Heart left ventricle (tissue), 16 donors: ENCODE measurements at regions not wholly inside any gene's neighbourhood (a gene's known extent, or its start where the extent isn't known, plus 50 kb on each side); places are given as distances from the start of the nearest gene placed in this dataset.
"Not testable (repeated sequence)": the region's sequence is repeated elsewhere in the genome, so short reads cannot be mapped to it uniquely, and the experiment has no call there.

Experiments used
- ATAC-seq, 4 donors: fragments of 200-7000 bp; cut with Tn5 transposase; one replicate each; pipeline ENCODE4 v1.9.1; 2020 to 2022; ENCODE audit warnings: moderate library complexity in 4 of 4, mild to moderate bottlenecking in 3 of 4, moderate number of reproducible peaks in 1 of 4
- DNase-seq, 5 donors: peaks; one replicate each; pipeline ENCODE4 v3.0.0-alpha.2; 2020
- H3K27ac ChIP-seq, 12 donors: fragments of 200-600 bp; sonication (generic) in 4 of 12; one replicate each; pipeline versions ENCODE4 v1.5.0 to v1.8.0; 2016 to 2022; ENCODE audit warnings: mild to moderate bottlenecking in 2 of 12
- H3K27me3 ChIP-seq, 9 donors: fragments of 200-600 bp; sonication (generic) in 2 of 9; one replicate each; pipeline versions ENCODE4 v1.5.1 to v1.8.0; 2016 to 2022; ENCODE audit warnings: mild to moderate bottlenecking in 3 of 9
- H3K36me3 ChIP-seq, 9 donors: fragments of 200-600 bp; sonication (generic) in 2 of 9; one replicate each; pipeline versions ENCODE4 v1.5.0 to v1.8.0; 2018 to 2022; ENCODE audit warnings: mild to moderate bottlenecking in 2 of 9
- H3K4me1 ChIP-seq, 12 donors: fragments of 200-600 bp; sonication (generic) in 4 of 12; one replicate each; pipeline versions ENCODE4 v1.5.0 to v1.8.0; 2016 to 2022; ENCODE audit warnings: mild to moderate bottlenecking in 3 of 12
- H3K4me3 ChIP-seq, 12 donors: fragments of 200-600 bp; sonication (generic) in 4 of 12; one replicate each; pipeline versions ENCODE4 v1.5.0 to v1.8.0; 2017 to 2022; ENCODE audit warnings: mild to moderate bottlenecking in 9 of 12, moderate library complexity in 4 of 12
- H3K9me3 ChIP-seq, 12 donors: fragments of 200-600 bp; sonication (generic) in 4 of 12; one replicate each; pipeline versions ENCODE4 v1.5.0 to v1.8.0; 2016 to 2022; ENCODE audit warnings: mild to moderate bottlenecking in 1 of 12
- CTCF ChIP-seq, 12 donors: fragments of 200-600 bp; sonication (generic) in 4 of 12; IDR thresholded peaks; one replicate each; pipeline versions ENCODE4 v1.5.0 to v1.8.0; 2018 to 2022; ENCODE audit warnings: antibody characterized with exemption in 12 of 12, mild to moderate bottlenecking in 5 of 12
- POLR2A ChIP-seq, 2 donors: fragments of 450-650 bp; IDR thresholded peaks; one replicate each; pipeline ENCODE4 v1.6.1; 2017; ENCODE audit warnings: antibody characterized with exemption in 2 of 2, mild to moderate bottlenecking in 2 of 2, moderate library complexity in 2 of 2
- WGBS, 4 donors: extraction: QIAGEN DNeasy Blood & Tissue Kit in 2 of 4; methylation state at CpG; one replicate each; pipeline versions ENCODE4 v1.1.5 to v1.1.7; 2013 to 2018; 5-methylcytosine and 5-hydroxymethylcytosine counted together
- intact Hi-C, 10 donors: fragments of 100-400 bp; cut with DNase I; formaldehyde crosslinking; loops; one replicate each; pipeline versions ENCODE4 v1.11.1 to v1.14.2; 2022
- donor health status: ischemic (EF 13 %, LVEDD 7.1; RV severe dilation, severe dysfunction).
- donor health status: healthy with polysubstance abuse.
- donor health status: DM: no; HTN: yes; CAD: no.
- donor health status: DM: no; HTN: no; CAD: no.
- donor health status: ischemic (EF 25% LVEDD 6.9; RV normal size, moderate dysfunction).
- donor health status: ischemic (EF 25% LVEDD 5.7; RV mildly dilated, moderate dysfunction).
- donor health status: healthy.
- donor health status: DM: yes; HTN: yes; CAD: no.
- donor health status: ischemic (EF 35%, LVEDD 5.7; RV mildly dilated, moderate dysfunction).
- donor health status: nonischemic (EF 11% LVEDD 7.7; RV severe dilation, severe dysfunction).
- donor health status: DM: yes; HTN: yes; CAD: no.
- donor health status: PGD.
- donor health status: ischemic (EF 29% LVEDD 5.4; RV normal size, mild dysfunction).
- donor health status: nonischemic (EF 23%, LVEDD 6.1; RV moderate dilation, normal function).

GRCh38 chrX:739611-740010 is 109.0 kb downstream of the SHOX start:
- 72 to 76% (median 73%) methylated on average over 10 of the region's 10 CpGs for WGBS, 4 donors
- Histone ChIP-seq H3K36me3 (no peaks in the 10 kb centered on the region), H3K9me3 (peaks cover 0 to 10% (median 0%) of the 10 kb centered on the region in 12 donors), H3K4me3 (no peak overlapping the region), H3K4me1 (no peaks in the 10 kb centered on the region), H3K27me3 (no peaks in the 10 kb centered on the region), H3K27ac (no peak overlapping the region)
- DNase-seq (no peak), ATAC-seq (no peak)
- intact Hi-C loops: no loop called here
- no peak for TF ChIP-seq POLR2A (IDR thresholded peaks at IDR 0.05)
- no peak for TF ChIP-seq CTCF (IDR thresholded peaks at IDR 0.05)

- ATAC-seq, H3K4me3 ChIP-seq, intact Hi-C loops, H3K4me1 ChIP-seq, H3K36me3 ChIP-seq, DNase-seq, H3K27me3 ChIP-seq, H3K27ac ChIP-seq, H3K9me3 ChIP-seq: not testable (repeated sequence)
- 77 to 99% (median 87%) methylated on average over 3 of the region's 3 CpGs for WGBS, 4 donors
These were observed 106.4 kb downstream of the SHOX start for GRCh38 chrX:737021-737420.

GRCh38 chrX:734362-734761 is 103.8 kb downstream of the SHOX start:
- Histone ChIP-seq H3K4me3 (no peak overlapping the region), H3K36me3 (no peaks in the 10 kb centered on the region), H3K9me3 (peaks cover 0 to 3% (median 0%) of the 10 kb centered on the region in 12 donors), H3K27me3 (no peaks in the 10 kb centered on the region), H3K27ac (no peak overlapping the region), H3K4me1 (no peaks in the 10 kb centered on the region)
- ATAC-seq: no peak
- WGBS, 4 donors: 46 to 63% (median 52%) methylated on average over 17 of the region's 17 CpGs
- intact Hi-C loops: no loop called here
- no peak for TF ChIP-seq CTCF (IDR thresholded peaks at IDR 0.05)
- TF ChIP-seq POLR2A (IDR thresholded peaks at IDR 0.05): no peak
- no peak for DNase-seq

GRCh38 chrX:733961-734360 is 103.4 kb downstream of the SHOX start:
- Histone ChIP-seq H3K9me3 (peaks cover 0 to 3% (median 0%) of the 10 kb centered on the region in 12 donors), H3K4me1 (no peaks in the 10 kb centered on the region), H3K36me3 (no peaks in the 10 kb centered on the region), H3K27ac (no peak overlapping the region), H3K27me3 (no peaks in the 10 kb centered on the region), H3K4me3 (no peak overlapping the region)
- no peak for ATAC-seq
- 72 to 82% (median 79%) methylated on average over 9 of the region's 9 CpGs for WGBS, 4 donors
- intact Hi-C loops: no loop called here
- TF ChIP-seq POLR2A (IDR thresholded peaks at IDR 0.05) (no peak), CTCF (IDR thresholded peaks at IDR 0.05) (no peak)
- DNase-seq: no peak
